ENCODE measurements at regions not wholly inside any gene's neighbourhood (a gene's known extent, or its start where the extent isn't known, plus 50 kb on each side); places are given as distances from the start of the nearest gene placed in this dataset.

DNA sequence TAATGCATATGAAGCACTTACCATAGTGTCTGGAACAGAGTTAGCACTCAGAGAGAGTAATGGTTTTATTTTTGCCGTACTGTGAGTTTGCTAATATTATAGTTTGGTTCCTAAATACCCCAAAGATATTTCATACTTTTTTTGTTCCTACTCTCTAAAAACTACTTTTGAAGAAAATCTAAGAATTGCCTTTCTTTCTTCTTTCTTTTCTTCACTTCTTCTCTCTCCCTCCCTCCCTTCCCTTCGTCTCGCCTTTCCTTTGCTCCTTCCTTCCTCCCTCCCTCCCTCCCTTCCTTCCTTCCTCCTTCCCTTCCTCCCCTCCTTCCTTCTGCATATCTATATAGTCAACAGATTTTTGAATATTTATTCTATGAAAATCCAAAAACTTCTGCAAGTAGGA lies 351.7 kb upstream of the RSPO3 start:
- TF ChIP-seq, protein P1, sequence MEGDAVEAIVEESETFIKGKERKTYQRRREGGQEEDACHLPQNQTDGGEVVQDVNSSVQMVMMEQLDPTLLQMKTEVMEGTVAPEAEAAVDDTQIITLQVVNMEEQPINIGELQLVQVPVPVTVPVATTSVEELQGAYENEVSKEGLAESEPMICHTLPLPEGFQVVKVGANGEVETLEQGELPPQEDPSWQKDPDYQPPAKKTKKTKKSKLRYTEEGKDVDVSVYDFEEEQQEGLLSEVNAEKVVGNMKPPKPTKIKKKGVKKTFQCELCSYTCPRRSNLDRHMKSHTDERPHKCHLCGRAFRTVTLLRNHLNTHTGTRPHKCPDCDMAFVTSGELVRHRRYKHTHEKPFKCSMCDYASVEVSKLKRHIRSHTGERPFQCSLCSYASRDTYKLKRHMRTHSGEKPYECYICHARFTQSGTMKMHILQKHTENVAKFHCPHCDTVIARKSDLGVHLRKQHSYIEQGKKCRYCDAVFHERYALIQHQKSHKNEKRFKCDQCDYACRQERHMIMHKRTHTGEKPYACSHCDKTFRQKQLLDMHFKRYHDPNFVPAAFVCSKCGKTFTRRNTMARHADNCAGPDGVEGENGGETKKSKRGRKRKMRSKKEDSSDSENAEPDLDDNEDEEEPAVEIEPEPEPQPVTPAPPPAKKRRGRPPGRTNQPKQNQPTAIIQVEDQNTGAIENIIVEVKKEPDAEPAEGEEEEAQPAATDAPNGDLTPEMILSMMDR (IDR thresholded peaks at IDR 0.05): no peak
- TF ChIP-seq POLR2A (IDR thresholded peaks at IDR 0.05): no peak
- no peak for TF ChIP-seq POLR2AphosphoS5 (IDR thresholded peaks at IDR 0.05; ENCODE audit: insufficient read depth in 1 of 2, low read depth in 1 of 2)
